Skeletal muscle satellite cell (primary cell): ENCODE measurements at regions not wholly inside any gene's neighbourhood (a gene's known extent, or its start where the extent isn't known, plus 50 kb on each side); places are given as distances from the start of the nearest gene placed in this dataset.
"Not testable (repeated sequence)": the region's sequence is repeated elsewhere in the genome, so short reads cannot be mapped to it uniquely, and the experiment has no call there.

Experiments
- H3K27me3 ChIP-seq: 2 replicates; pipeline ENCODE4 v1.7.0; 2013; ENCODE audit warnings: low read length; ENCODE audit not compliant: control insufficient read depth, insufficient read depth
- H3K36me3 ChIP-seq: 2 replicates; pipeline ENCODE4 v1.7.0; 2013; ENCODE audit warnings: mild to moderate bottlenecking, control low read depth, low read length; ENCODE audit not compliant: insufficient read depth
- H3K4me1 ChIP-seq: 2 replicates; pipeline ENCODE4 v1.7.0; 2013; ENCODE audit warnings: low read length; ENCODE audit not compliant: control insufficient read depth, insufficient read depth
- H3K4me2 ChIP-seq: 2 replicates; pipeline ENCODE4 v1.7.0; 2013; ENCODE audit warnings: mild to moderate bottlenecking, low read length
- H3K4me3 ChIP-seq: 2 replicates; pipeline ENCODE4 v1.7.0; 2013; ENCODE audit warnings: low read length
- H3K9ac ChIP-seq: 2 replicates; pipeline ENCODE4 v1.7.0; 2013; ENCODE audit warnings: mild to moderate bottlenecking, low read depth, low read length, moderate library complexity
- H3K9me3 ChIP-seq: replicated peaks from 2 replicates; pipeline ENCODE4 v1.7.0; 2013; ENCODE audit warnings: mild to moderate bottlenecking, control low read depth, low read length

DNA sequence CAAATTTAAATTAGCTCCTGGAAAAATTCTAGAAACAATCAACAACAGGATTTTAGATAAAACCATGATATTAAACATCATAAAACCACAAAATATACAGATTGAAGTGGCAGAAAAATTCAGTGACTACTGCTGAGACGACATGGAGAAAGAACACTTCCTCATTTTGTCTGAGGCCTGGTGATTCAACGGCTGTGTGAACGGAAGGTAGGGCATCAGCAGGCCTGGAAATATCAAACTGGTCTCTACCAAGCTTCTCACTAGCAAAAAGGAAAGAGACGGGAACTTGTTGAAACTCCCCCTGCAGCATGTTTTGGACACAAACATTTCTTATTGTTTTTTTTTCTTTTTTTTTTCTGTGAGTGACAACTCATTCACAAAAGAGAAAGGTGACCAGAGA is 58.0 kb upstream of the AHI1 start:
- no peaks in the 10 kb centered on the region for H3K27me3 ChIP-seq
- H3K4me2 ChIP-seq: no peak overlapping the region
- H3K36me3 ChIP-seq: no peaks in the 10 kb centered on the region
- no peak overlapping the region for H3K9ac ChIP-seq
- H3K9me3 ChIP-seq: no peaks in the 10 kb centered on the region
- H3K4me3 ChIP-seq: no peak overlapping the region
- no peaks in the 10 kb centered on the region for H3K4me1 ChIP-seq

DNA sequence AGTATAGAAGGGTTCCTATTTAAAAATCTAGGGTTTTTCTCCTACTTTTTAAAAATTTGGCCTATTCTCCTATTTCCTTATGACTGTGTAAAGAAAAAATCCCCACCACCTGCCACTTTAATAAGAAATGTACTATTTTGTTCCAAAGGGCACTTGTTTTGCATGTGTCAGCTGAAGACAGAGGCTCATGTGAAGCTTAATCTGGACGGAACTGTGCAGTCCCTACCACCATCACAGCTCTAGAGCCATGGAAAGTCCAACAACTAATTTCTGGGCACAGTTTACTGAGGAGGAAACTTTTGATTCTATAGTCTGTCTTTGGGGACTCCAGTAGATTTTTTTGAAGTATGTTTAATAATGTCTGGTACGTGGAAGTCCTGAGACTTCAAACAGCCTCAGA is 60.0 kb upstream of the AHI1 start:
- Histone ChIP-seq H3K4me1 (no peaks in the 10 kb centered on the region), H3K4me3 (no peak overlapping the region), H3K9ac (no peak overlapping the region), H3K36me3 (no peaks in the 10 kb centered on the region), H3K4me2 (no peak overlapping the region), H3K27me3 (no peaks in the 10 kb centered on the region), H3K9me3 (no peaks in the 10 kb centered on the region)

DNA sequence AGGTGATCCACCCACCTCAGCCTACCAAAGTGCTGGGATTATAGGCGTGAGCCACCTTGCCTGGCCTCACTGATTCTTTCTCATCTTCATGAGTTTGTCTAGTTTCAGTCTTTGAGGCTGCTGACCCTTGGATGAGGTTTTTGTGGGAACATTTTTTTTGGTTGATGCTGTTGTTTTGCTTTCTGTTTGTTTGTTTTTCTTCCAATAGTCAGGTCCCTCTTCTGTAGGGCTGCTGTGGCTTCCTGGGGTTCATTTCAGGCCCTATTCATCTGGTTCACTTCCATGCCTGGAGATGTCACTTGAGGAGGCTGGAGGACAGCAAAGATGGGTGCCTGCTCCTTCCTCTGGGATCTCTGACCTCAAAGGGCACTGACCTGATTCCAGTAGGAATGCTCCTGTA is 68.1 kb upstream of the AHI1 start:
- H3K4me1 ChIP-seq: peaks cover 13% of the 10 kb centered on the region
- not testable (repeated sequence) for H3K4me3 ChIP-seq, H3K36me3 ChIP-seq, H3K9me3 ChIP-seq, H3K27me3 ChIP-seq, H3K9ac ChIP-seq, H3K4me2 ChIP-seq

DNA sequence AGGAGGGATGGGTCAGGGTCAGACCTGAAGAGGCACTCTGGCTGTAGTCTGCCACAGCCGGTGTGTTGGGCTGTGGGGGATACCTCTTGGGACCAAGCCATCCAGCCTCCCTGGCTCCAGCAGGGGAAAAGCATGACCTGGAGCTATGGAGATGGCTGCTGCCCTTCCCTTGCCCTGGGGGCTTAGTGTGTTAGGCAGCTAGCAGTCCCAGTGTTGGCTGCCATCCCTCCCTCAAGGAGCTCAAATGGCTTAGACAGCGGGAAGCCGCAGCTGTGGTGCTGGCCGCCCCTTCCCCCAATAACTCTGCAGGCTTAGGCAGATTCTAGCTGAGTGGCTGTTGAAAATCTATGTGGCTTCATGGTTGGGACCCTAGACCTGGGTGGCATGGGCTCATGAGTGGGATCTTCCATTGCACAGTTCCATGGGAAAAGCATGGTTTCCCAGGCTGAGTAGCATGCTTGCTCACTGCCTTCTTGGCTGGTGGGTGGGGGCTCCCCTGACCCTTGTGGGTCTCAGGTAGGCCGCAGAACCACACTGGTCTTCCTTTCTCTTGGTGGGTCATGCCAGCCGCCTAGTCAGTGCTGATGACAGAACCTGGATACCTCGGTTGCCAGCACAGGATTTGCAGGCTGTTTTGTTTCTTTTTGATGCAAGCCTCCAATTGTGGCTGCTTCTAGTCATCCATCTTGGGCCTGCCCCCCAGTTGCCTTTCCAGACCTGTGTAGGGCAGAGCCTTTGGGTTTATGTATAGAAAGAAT is 69.0 kb upstream of the AHI1 start:
- Histone ChIP-seq H3K4me2 (no peak overlapping the region), H3K36me3 (no peaks in the 10 kb centered on the region), H3K4me1 (peaks cover 13% of the 10 kb centered on the region), H3K9me3 (no peaks in the 10 kb centered on the region), H3K4me3 (no peak overlapping the region), H3K27me3 (no peaks in the 10 kb centered on the region), H3K9ac (no peak overlapping the region)

DNA sequence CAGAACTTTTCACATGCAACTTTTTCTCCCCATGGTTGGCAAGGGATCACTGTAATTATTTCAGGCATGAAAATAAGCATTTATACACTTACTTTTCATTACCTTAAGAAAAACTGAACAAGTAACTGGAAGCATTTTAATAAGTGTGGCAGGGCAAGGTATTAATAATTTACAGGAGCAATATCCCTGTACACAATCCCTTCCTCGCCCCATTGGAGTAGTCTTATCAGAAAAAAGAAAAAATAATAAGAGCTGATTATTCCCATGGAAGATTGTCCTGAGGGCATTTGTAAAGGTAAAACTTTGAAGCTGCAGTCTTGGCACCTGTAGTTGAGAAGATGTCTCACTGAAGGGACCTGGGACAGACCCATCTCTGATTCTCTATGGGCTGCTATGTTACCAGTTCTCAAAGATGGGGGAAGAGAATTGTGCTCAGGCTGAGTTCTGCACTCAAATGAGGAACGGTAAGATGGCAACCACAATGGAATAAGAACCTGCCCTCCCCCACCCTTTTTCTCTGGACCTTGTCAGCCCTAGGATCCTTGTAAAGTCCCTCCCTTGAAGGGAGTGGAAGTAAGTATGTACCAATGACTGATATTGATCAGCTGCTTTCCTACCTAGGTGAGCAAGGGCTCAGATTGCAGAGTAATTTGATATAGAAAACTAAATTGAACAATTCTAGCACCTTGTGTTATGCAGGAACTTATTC is 70.0 kb upstream of the AHI1 start:
- Histone ChIP-seq H3K27me3 (no peaks in the 10 kb centered on the region), H3K4me3 (no peak overlapping the region), H3K4me2 (no peak overlapping the region), H3K9me3 (no peaks in the 10 kb centered on the region), H3K36me3 (no peaks in the 10 kb centered on the region), H3K9ac (no peak overlapping the region), H3K4me1 (peaks cover 13% of the 10 kb centered on the region)

DNA sequence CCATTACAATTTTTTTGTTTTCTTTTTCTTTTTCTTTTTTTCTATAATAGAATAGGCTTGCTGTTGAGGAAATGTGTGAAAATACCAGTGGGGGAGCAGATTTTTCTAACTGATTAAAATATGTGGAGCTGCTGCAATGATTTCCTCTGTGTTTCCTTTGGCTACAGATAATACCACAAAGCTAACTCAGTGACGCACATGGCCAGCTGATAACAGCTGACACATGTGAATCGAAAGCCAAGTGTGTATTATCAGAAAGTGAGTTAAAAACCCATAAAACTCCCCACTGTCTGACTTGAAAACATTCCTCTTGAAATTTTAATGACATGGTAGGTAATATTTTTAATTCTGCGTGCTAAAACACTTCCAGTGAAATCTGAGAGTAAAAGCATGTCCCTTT is 70.8 kb upstream of the AHI1 start:
- Histone ChIP-seq H3K9me3 (no peaks in the 10 kb centered on the region), H3K27me3 (no peaks in the 10 kb centered on the region), H3K36me3 (no peaks in the 10 kb centered on the region), H3K4me2 (peak overlapping the region; percentile 61), H3K9ac (no peak overlapping the region), H3K4me3 (no peak overlapping the region), H3K4me1 (peaks cover 13% of the 10 kb centered on the region)

DNA sequence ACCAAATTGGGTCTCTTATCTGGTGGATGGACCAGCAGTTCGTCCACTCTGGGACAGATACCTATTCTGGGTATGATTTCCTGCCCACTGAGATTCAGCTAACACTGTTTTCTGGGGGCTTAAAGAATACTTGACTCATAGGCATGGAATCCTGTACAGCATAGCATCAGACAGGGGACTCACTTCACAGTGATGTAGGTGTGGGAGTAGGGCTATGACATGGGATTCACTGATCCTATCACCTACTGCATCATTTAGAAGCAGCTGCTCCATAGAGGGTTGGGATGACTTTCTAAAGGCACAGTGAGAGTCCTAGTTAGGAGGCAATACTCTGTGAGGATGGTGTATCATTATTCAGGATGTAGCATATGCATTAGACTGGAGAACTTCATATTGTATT is 74.5 kb upstream of the AHI1 start:
- no peak overlapping the region for H3K9ac ChIP-seq
- H3K27me3 ChIP-seq: no peaks in the 10 kb centered on the region
- H3K9me3 ChIP-seq: no peaks in the 10 kb centered on the region
- no peak overlapping the region for H3K4me2 ChIP-seq
- H3K4me1 ChIP-seq: peaks cover 24% of the 10 kb centered on the region
- no peaks in the 10 kb centered on the region for H3K36me3 ChIP-seq
- no peak overlapping the region for H3K4me3 ChIP-seq

DNA sequence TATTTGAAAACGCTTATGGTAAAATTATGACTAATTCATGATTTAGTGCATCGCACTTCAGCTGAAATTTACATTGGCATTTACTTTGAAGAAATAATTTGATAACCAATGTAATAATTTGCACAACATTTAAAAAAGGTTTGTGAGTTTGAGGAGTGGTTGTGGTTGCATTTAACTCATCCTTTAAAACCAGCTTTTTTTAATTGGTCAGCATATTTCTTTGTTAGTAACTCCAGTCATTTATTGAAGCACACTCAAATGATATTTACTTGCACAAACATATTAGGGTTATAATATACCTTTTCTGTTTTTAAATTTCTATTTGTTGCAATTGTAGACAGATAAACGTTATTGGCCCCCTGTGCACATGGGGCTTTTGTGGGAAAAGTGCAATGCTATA is 78.1 kb upstream of the AHI1 start:
- H3K4me2 ChIP-seq: no peak overlapping the region
- no peaks in the 10 kb centered on the region for H3K9me3 ChIP-seq
- H3K4me3 ChIP-seq: no peak overlapping the region
- no peak overlapping the region for H3K9ac ChIP-seq
- H3K27me3 ChIP-seq: no peaks in the 10 kb centered on the region
- peaks cover 11% of the 10 kb centered on the region for H3K4me1 ChIP-seq
- H3K36me3 ChIP-seq: no peaks in the 10 kb centered on the region

DNA sequence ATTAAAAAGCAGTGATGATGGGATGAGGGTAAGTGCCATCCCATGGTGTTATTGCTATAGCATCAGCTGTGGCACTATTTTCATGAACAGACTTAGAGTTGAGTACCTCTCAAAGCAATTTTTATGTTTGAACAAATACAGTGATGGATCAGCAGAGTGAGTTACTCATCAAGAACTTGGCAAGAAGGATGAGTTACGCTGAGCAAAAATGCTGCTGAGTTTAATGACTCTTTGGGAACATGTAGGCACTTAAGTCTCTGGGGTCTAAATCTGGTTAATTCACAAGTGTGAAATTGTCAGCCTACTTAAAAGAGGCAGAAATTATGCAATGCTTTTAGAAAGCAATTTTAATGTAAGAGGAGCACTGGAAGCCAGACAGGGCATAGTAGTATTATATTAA is 78.5 kb upstream of the AHI1 start:
- Histone ChIP-seq H3K4me2 (peak overlapping the region; percentile 17), H3K9me3 (no peaks in the 10 kb centered on the region), H3K9ac (no peak overlapping the region), H3K4me1 (peaks cover 11% of the 10 kb centered on the region), H3K4me3 (no peak overlapping the region), H3K27me3 (no peaks in the 10 kb centered on the region), H3K36me3 (no peaks in the 10 kb centered on the region)

DNA sequence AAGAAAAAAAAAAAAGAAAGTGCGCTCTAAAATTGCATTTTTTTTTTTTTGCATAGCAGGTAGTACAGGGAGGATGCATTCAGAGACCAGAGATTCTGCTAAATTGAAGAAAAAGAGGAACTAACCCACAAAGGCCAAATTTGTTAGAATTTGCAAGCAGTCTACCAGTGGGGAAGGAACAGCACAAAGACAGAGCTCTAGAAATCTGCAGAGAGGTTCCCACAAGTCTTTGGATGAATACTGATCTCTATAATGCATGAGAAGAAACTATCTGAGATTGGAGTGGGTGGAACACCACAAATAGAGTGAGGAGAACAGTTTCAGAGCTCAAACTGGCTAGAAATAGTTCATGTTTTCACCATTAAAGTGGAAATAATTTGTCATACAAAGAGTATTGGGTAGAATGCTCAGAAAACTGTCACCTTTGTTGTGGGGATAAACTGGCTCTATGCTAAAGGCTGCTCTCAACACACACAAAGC is 79.6 kb upstream of the AHI1 start:
- Histone ChIP-seq H3K4me2 (no peak overlapping the region), H3K9ac (no peak overlapping the region), H3K4me3 (no peak overlapping the region), H3K27me3 (no peaks in the 10 kb centered on the region), H3K9me3 (no peaks in the 10 kb centered on the region), H3K36me3 (no peaks in the 10 kb centered on the region), H3K4me1 (peaks cover 11% of the 10 kb centered on the region)

DNA sequence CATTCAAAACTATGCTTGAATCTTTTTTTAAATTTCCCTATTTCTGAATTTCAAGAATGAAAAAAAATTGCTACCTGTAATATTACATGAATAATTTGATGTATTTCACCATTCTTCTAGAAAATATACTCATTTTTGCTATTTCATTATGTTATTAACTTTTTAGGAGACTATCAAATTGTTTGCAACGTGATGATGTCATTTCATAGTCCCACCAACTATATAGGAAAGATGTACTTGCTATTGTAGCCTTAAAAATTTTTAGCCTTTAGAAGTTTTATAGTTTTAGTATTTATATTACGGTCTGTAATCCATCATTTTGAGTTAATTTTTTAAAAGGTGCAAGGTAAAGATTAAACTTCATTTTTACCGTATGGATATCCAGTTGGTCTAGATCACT is 81.4 kb upstream of the AHI1 start:
- no peak overlapping the region for H3K4me2 ChIP-seq

DNA sequence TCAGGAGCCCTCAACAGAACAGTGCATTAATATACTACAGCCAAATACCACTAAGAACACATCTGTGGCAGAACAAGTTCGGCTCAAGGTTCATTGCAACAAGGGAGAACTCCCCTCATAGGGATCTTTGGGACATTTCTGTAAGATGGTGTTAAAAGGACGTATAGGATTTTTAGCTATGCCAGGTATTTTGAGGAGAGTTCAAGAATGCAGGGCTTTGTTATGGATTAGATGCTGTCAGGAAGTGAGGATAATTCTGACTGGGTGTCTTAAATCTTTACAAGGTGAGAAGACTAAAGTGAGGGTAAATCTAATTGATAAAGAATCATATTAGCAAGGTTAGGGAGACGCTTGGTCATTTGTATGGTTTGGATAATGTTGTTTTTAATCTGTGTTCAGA is 83.7 kb upstream of the AHI1 start:
- Histone ChIP-seq H3K36me3 (no peaks in the 10 kb centered on the region), H3K9ac (no peak overlapping the region), H3K9me3 (no peaks in the 10 kb centered on the region), H3K4me2 (no peak overlapping the region), H3K4me1 (peaks cover 18% of the 10 kb centered on the region), H3K27me3 (no peaks in the 10 kb centered on the region), H3K4me3 (no peak overlapping the region)

More for the DNA sequence above, 81.4 kb upstream of the AHI1 start:
- peaks cover 24% of the 10 kb centered on the region for H3K4me1 ChIP-seq
- H3K9me3 ChIP-seq: no peaks in the 10 kb centered on the region
- H3K36me3 ChIP-seq: no peaks in the 10 kb centered on the region
- H3K27me3 ChIP-seq: no peaks in the 10 kb centered on the region
- no peak overlapping the region for H3K9ac ChIP-seq
- H3K4me3 ChIP-seq: no peak overlapping the region
